AG09309 (cell line): ENCODE measurements at regions not wholly inside any gene's neighbourhood (a gene's known extent, or its start where the extent isn't known, plus 50 kb on each side); places are given as distances from the start of the nearest gene placed in this dataset.

Experiments
- DNase-seq: peaks from one replicate; pipeline ENCODE4 v3.0.0-alpha.2; 2010; ENCODE audit warnings: low read depth
- H3K4me3 ChIP-seq: 2 replicates; pipeline ENCODE4 v1.5.1; 2011; ENCODE audit warnings: mild to moderate bottlenecking, low read depth, low read length, moderate library complexity; ENCODE audit not compliant: control insufficient read depth
- TF ChIP-seq, protein P1 (sequence below): IDR thresholded peaks from 2 replicates; pipeline ENCODE4 v1.5.1; 2011; ENCODE audit warnings: mild to moderate bottlenecking, low read depth, low read length, inconsistent platforms; ENCODE audit not compliant: insufficient read depth, control insufficient read depth; ENCODE audit errors: missing control alignments

DNA sequence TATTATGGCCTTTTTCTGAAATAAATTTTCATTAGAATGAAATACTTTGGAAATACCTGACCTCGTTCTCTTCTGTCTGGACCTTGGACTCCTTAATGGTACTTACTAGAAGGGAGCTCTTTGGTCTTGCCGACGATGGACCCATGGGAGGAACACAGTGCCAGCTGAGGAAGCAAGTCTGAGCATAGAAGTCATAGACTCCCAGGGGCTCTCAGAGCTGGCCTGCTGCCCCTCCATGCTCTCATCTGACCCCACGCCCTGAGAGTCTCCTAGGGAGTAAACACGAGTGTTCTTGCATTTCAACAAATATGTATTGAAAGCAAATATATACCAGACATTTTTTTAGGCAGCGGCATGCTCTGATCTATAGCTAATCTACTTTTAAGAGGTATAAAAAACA, 87.8 kb downstream of the PLEKHG1 start:
- TF ChIP-seq, protein P1, sequence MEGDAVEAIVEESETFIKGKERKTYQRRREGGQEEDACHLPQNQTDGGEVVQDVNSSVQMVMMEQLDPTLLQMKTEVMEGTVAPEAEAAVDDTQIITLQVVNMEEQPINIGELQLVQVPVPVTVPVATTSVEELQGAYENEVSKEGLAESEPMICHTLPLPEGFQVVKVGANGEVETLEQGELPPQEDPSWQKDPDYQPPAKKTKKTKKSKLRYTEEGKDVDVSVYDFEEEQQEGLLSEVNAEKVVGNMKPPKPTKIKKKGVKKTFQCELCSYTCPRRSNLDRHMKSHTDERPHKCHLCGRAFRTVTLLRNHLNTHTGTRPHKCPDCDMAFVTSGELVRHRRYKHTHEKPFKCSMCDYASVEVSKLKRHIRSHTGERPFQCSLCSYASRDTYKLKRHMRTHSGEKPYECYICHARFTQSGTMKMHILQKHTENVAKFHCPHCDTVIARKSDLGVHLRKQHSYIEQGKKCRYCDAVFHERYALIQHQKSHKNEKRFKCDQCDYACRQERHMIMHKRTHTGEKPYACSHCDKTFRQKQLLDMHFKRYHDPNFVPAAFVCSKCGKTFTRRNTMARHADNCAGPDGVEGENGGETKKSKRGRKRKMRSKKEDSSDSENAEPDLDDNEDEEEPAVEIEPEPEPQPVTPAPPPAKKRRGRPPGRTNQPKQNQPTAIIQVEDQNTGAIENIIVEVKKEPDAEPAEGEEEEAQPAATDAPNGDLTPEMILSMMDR, result no peak
- no peak for DNase-seq
- no peak overlapping the region for H3K4me3 ChIP-seq

DNA sequence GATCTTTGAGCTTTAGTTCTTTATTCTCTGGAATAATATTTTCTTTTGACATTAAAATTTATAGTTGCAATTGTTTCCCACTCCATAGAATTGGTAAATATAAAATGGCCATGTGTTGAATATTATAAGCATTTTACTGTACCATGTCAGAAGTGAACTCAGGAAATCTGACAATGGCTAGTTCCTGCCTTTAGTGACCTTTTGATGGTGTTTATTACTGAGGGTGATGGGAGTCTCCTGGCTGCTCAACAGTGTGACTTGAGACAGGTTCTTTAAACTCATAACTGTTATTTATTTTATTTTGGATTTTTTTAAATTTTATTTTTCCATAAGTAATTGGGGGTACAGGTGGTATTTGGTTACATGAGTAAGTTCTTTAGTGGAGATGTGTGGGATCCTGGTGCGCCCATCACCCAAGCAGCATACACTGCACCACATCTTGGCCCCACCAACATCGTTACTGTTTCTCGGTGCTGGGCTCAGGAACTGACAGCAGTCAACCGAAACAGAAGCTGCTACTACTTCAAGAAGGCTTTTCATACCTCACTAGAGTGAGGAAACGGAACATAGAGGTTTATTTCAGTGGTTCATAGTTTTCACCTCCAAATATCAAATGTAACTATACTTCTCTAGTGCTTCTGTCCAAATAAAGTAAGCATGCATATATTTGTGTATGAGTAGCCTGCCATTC, 90.4 kb downstream of the PLEKHG1 start:
- TF ChIP-seq, protein P1, result no peak
- DNase-seq, result no peak
- H3K4me3 ChIP-seq, result no peak overlapping the region

DNA sequence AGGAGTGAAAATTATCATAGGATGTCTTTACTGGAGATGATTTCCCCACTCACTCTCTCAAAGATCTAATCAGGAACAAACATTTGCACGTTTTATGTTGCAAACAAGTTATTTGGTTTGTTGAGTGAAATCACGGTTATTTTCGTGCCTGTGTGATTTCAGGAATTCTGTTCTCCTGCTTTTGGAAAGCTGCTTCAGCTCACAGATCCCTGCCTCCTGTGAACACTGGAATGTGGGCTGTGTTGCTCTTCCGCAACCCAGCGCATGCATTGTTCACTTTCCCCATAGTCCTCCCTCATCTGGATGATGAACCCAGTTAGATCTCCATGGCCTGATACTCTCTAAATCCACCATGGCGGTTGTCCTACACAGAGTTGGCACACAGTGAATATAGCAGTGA, 91.0 kb downstream of the PLEKHG1 start:
- TF ChIP-seq, protein P1, result no peak
- DNase-seq, result no peak
- H3K4me3 ChIP-seq, result no peak overlapping the region

DNA sequence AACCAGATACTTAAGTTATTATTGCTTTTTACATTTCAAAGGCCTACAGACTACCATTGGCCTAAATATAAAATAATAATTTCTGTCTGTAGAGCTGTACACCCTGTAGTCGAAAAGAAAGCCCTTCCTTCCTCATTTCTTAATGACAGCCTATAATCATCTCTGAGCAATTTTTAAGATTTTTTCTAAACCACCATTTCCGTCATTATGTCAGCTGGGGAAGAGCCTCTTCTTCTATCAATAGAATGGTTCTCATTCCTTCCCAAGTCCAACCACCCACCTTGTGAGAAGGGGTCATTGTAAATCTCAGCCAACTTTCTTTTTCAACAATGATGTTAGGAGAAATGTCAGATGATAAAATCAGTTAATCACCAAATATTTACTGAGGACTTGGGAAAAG, 91.8 kb downstream of the PLEKHG1 start:
- no peak for DNase-seq
- H3K4me3 ChIP-seq, result no peak overlapping the region

DNA sequence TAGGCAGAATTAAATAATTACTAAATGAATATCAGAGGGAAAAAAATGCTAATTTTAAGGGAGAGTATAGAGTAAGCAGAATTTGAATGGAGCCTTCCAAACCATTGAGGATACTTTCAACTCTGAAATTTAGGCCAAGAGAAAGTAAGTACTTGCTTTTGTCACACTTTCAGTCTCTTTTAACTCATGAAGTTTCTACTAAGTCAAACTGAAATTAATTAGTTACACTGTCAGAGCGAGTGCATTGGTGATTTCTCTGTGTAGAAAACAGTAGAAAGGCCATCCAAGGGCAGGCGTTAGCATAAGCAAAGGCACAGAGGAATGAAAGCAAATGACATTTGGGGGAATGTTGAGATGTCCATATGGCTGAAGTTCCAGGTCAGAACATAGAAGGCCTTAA, 92.9 kb downstream of the PLEKHG1 start:
- H3K4me3 ChIP-seq, result no peak overlapping the region
- no peak for DNase-seq
- TF ChIP-seq, protein P1, result no peak

More for the DNA sequence above, 91.8 kb downstream of the PLEKHG1 start:
- TF ChIP-seq, protein P1, result no peak

DNA sequence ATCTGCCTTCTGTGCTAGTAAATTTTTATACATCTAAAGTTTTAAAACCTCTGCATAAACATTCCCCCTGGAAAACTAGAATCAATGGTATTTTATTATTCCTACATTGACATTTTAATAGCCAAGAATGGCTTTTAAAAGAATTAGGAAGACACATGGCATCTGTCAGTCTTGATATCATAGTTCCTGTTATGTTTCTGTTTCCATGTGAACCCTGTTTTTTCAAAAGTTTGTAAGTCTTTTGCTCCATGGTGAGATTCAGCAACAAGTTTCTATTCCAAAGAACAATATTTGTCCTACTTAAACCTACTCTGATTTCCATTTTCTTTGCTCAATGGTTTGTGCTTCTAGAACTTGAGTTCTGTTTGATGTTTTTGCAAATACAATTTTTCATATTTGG, 95.2 kb downstream of the PLEKHG1 start:
- DNase-seq, result no peak
- no peak overlapping the region for H3K4me3 ChIP-seq
- TF ChIP-seq, protein P1, result no peak

DNA sequence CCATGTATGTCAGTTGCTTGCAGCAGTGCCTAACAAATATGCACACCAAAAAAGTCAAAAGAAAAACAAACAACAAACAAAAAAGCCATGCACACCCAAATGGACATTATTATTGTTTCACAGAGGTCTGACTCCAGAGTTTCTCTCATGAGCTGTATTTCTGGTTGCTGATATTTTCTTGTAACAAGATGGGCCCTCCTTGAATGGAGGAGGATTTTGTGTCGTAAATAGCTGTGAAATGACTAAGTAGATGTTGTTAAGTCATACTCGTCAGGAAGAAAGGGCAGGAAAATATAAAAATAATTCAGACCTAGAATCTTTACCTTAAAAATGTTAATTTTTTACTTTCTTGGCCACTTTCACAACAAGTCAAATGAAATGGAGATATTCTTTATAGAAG, 96.0 kb downstream of the PLEKHG1 start:
- H3K4me3 ChIP-seq, result no peak overlapping the region
- DNase-seq, result peak; percentile 7
- TF ChIP-seq, protein P1, result no peak
